ENCODE measurements at regions not wholly inside any gene's neighbourhood (a gene's known extent, or its start where the extent isn't known, plus 50 kb on each side); places are given as distances from the start of the nearest gene placed in this dataset.

DNA sequence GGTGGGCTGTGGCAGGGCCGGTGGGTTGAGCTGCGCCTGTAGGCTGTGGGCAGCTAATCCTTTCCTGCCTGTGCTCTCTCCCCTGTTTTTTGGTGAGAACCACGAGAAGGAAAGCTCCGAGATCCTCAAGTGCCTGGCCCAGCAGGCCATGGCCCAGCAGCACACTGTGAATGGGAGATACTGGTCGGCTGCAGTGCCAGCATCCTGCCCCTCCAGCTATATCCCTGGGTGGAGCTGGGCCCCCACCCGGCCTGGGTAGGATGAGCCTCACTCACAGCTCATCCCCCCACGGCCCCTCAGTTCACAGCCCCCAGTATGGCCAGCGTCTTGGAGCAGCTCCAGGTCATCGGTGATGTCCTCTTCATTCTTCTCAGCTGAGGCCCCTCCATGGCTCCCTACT lies 164.4 kb upstream of the ZNF267 start:
- POLR2A ChIA-PET = no interaction called here
- Histone ChIP-seq H3K36me3 (ENCODE audit: control insufficient read depth in 2 of 2, insufficient read depth in 2 of 2, low read length in 1 of 2) (peaks cover 17 to 18% of the 10 kb centered on the region in 2 experiments), H3K9me3 (replicated peaks; ENCODE audit: control insufficient read depth, insufficient read depth, low read length) (no peaks in the 10 kb centered on the region), H3K27ac (ENCODE audit: control insufficient read depth, insufficient read depth) (no peak overlapping the region), H3K9ac (ENCODE audit: control insufficient read depth, insufficient read depth, low read length) (no peak overlapping the region), H3K4me2 (ENCODE audit: control insufficient read depth, insufficient read depth) (no peak overlapping the region), H2AFZ (ENCODE audit: control insufficient read depth, low read depth, low read length) (no peak overlapping the region), H3K79me2 (ENCODE audit: control insufficient read depth, insufficient read depth, low read length) (peaks cover 11% of the 10 kb centered on the region), H3K27me3 (replicated peaks in 1 of 2; ENCODE audit: control insufficient read depth in 2 of 2, insufficient read depth in 2 of 2, low read length in 1 of 2) (no peaks in the 10 kb centered on the region), H4K20me1 (ENCODE audit: control insufficient read depth, insufficient read depth) (no peaks in the 10 kb centered on the region), H3K4me3 (no peak overlapping the region), H3K4me1 (ENCODE audit: control insufficient read depth, insufficient read depth, low read length) (peaks cover under 1% of the 10 kb centered on the region; the same call in 1 of the 2 replicates)
- TF ChIP-seq, protein P1, sequence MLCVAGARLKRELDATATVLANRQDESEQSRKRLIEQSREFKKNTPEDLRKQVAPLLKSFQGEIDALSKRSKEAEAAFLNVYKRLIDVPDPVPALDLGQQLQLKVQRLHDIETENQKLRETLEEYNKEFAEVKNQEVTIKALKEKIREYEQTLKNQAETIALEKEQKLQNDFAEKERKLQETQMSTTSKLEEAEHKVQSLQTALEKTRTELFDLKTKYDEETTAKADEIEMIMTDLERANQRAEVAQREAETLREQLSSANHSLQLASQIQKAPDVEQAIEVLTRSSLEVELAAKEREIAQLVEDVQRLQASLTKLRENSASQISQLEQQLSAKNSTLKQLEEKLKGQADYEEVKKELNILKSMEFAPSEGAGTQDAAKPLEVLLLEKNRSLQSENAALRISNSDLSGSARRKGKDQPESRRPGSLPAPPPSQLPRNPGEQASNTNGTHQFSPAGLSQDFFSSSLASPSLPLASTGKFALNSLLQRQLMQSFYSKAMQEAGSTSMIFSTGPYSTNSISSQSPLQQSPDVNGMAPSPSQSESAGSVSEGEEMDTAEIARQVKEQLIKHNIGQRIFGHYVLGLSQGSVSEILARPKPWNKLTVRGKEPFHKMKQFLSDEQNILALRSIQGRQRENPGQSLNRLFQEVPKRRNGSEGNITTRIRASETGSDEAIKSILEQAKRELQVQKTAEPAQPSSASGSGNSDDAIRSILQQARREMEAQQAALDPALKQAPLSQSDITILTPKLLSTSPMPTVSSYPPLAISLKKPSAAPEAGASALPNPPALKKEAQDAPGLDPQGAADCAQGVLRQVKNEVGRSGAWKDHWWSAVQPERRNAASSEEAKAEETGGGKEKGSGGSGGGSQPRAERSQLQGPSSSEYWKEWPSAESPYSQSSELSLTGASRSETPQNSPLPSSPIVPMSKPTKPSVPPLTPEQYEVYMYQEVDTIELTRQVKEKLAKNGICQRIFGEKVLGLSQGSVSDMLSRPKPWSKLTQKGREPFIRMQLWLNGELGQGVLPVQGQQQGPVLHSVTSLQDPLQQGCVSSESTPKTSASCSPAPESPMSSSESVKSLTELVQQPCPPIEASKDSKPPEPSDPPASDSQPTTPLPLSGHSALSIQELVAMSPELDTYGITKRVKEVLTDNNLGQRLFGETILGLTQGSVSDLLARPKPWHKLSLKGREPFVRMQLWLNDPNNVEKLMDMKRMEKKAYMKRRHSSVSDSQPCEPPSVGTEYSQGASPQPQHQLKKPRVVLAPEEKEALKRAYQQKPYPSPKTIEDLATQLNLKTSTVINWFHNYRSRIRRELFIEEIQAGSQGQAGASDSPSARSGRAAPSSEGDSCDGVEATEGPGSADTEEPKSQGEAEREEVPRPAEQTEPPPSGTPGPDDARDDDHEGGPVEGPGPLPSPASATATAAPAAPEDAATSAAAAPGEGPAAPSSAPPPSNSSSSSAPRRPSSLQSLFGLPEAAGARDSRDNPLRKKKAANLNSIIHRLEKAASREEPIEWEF (IDR thresholded peaks at IDR 0.05; ENCODE audit: insufficient replicate concordance, low read depth, low read length) = no peak
- TF ChIP-seq HCFC1 (IDR thresholded peaks at IDR 0.05; ENCODE audit: low read length) (no peak), NR2F1 (conservative IDR thresholded peaks at IDR 0.05) (no peak), SPI1 (IDR thresholded peaks at IDR 0.05; ENCODE audit: borderline replicate concordance, insufficient read depth, low read depth, low read length) (no peak), NR2C2 (IDR thresholded peaks at IDR 0.05; ENCODE audit: borderline replicate concordance, control insufficient read depth, insufficient read length, low read depth) (no peak), BCL11A (IDR thresholded peaks at IDR 0.05; ENCODE audit: low read depth, low read length) (no peak)
- TF ChIP-seq, protein P2, sequence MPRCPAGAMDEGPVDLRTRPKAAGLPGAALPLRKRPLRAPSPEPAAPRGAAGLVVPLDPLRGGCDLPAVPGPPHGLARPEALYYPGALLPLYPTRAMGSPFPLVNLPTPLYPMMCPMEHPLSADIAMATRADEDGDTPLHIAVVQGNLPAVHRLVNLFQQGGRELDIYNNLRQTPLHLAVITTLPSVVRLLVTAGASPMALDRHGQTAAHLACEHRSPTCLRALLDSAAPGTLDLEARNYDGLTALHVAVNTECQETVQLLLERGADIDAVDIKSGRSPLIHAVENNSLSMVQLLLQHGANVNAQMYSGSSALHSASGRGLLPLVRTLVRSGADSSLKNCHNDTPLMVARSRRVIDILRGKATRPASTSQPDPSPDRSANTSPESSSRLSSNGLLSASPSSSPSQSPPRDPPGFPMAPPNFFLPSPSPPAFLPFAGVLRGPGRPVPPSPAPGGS (IDR thresholded peaks at IDR 0.05; ENCODE audit: borderline replicate concordance, insufficient read depth, low read depth, low read length, poor library complexity, severe bottlenecking) = no peak
- TF ChIP-seq, protein P3, sequence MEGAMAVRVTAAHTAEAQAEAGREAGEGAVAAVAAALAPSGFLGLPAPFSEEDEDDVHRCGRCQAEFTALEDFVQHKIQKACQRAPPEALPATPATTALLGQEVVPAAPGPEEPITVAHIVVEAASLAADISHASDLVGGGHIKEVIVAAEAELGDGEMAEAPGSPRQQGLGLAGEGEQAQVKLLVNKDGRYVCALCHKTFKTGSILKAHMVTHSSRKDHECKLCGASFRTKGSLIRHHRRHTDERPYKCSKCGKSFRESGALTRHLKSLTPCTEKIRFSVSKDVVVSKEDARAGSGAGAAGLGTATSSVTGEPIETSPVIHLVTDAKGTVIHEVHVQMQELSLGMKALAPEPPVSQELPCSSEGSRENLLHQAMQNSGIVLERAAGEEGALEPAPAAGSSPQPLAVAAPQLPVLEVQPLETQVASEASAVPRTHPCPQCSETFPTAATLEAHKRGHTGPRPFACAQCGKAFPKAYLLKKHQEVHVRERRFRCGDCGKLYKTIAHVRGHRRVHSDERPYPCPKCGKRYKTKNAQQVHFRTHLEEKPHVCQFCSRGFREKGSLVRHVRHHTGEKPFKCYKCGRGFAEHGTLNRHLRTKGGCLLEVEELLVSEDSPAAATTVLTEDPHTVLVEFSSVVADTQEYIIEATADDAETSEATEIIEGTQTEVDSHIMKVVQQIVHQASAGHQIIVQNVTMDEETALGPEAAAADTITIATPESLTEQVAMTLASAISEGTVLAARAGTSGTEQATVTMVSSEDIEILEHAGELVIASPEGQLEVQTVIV (IDR thresholded peaks at IDR 0.05; ENCODE audit: borderline replicate concordance, partially characterized antibody) = no peak
- RAD21 ChIA-PET (ENCODE audit: unreplicated experiment) = no interaction called here
- BruUV-seq (replicated peaks) = no TSS peak
- SMC1A ChIA-PET (ENCODE audit: uncharacterized antibody, unreplicated experiment) = interaction anchor here (0.6 kb wide), 1 partner anchor 149 kb away, joined by 3 read pairs; no protein-coding TSS in a partner anchor
- in situ Hi-C loops (cut with MboI) = no loop called here
- FAIRE-seq = no peak
- ATAC-seq = no peak
- CTCF ChIA-PET = no interaction called here
- intact Hi-C loops (cut with micrococcal nuclease; ENCODE audit: unreplicated experiment) = no loop called here
- 81% methylated on average over 5 of the region's 9 CpGs for WGBS (ENCODE audit: insufficient coverage, insufficient replicate concordance, low lambda C conversion rate, missing lambda C conversion rate)
- DNase-seq (ENCODE audit: low read depth, low spot score) = no peak

Data from GM12878 (cell line).